ENCODE measurements at regions not wholly inside any gene's neighbourhood (a gene's known extent, or its start where the extent isn't known, plus 50 kb on each side); places are given as distances from the start of the nearest gene placed in this dataset.

DNA sequence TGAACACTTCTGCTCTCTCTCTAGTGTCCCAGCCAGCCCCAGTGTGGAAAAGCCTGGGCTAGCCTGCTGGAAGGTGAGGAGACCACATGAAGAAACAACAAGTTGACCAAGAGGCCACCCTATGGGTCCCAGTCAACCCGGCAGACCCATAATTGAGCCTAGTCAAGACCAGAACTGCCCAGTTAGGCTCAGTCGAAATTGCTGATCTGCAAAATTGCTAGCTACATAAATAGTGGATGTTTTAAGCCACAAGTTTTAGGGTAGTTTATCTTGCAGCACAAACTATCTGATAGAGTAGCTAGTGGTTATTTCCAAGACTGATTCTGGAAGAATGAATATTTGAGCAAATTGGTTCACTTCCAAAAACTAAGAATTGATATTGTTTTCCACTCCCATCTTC, 82.3 kb upstream of the CCDC112 start:
- Histone ChIP-seq H3K4me1 (peaks cover 0 to 10% (median 8%) of the 10 kb centered on the region in 4 donors), H3K27ac (no peak overlapping the region), H3K27me3 (no peaks in the 10 kb centered on the region), H3K4me3 (no peak overlapping the region), H3K36me3 (no peaks in the 10 kb centered on the region), H3K9me3 (no peaks in the 10 kb centered on the region)
- WGBS, 2 donors, result 76 to 83% methylated on average over 2 of the region's 2 CpGs
- TF ChIP-seq, protein P1, sequence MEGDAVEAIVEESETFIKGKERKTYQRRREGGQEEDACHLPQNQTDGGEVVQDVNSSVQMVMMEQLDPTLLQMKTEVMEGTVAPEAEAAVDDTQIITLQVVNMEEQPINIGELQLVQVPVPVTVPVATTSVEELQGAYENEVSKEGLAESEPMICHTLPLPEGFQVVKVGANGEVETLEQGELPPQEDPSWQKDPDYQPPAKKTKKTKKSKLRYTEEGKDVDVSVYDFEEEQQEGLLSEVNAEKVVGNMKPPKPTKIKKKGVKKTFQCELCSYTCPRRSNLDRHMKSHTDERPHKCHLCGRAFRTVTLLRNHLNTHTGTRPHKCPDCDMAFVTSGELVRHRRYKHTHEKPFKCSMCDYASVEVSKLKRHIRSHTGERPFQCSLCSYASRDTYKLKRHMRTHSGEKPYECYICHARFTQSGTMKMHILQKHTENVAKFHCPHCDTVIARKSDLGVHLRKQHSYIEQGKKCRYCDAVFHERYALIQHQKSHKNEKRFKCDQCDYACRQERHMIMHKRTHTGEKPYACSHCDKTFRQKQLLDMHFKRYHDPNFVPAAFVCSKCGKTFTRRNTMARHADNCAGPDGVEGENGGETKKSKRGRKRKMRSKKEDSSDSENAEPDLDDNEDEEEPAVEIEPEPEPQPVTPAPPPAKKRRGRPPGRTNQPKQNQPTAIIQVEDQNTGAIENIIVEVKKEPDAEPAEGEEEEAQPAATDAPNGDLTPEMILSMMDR (IDR thresholded peaks at IDR 0.05), result no peak
- TF ChIP-seq POLR2A (IDR thresholded peaks at IDR 0.05) (no peak), EP300 (IDR thresholded peaks at IDR 0.05) (no peak)
- no peak for DNase-seq (ENCODE audit: low spot score in 2 of 2)

DNA sequence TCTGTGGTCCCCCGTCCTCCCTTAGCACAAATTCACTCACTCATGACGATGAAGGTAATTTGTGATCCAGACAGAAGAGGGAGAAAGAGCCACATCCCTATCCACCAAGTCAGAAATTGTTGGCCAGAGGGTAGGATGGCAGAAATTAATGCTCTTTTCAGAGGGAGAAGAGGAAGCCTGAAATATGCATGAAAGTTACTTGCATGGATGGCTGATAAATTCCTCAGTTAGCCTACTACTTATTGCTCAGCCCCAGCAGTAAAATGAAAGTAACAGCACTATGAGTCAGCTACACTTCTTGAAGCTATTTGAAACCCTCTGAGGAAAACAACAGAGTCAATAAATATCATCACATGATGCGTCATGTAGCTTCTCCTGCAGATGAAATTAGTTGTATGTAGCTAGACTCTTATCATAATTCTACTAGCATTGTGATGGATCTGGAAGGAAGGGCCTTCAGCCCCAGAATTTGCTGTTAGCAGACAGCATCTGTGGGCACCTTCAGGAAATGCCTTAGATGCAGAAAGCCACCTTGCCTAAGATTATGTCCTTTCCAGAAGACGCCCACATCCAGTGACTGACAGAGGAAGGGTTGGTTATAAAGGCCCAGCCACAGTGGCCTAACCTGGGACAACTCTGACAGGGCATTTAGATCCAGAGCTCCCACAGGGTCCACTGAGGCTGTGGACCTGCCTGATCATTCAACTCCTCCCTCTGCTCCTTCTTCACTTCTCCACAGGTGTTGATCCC, 81.2 kb upstream of the CCDC112 start:
- peak overlapping the region in 2 of 4 donors; percentile 54 to 86 for H3K27ac ChIP-seq
- DNase-seq (ENCODE audit: low spot score in 2 of 2), result no peak

DNA sequence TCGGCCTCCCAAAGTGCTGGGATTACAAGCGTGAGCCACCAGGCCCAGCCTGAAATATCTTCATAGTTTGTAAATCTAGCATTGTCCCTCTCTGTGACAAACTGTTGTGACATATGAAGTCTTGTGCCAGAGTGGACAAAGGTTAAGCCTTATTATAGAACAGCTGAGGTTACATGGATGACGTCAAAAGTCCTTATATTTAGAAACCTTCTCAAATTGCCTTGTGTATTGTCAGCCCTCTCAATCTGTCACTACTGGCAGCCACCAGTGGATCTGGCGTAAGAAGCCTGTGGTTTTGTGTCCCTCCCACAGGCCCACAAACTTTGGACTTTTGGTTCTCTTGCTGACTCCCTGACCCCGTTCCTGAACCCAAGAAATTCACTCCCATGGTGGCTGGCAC, 79.4 kb upstream of the CCDC112 start:
- WGBS, 2 donors, result 63 to 72% methylated on average over 5 of the region's 5 CpGs
- peak in 1 of 2 donors; percentile 31 for TF ChIP-seq EP300 (IDR thresholded peaks at IDR 0.05)
- no peak for TF ChIP-seq POLR2A (IDR thresholded peaks at IDR 0.05)

More for the DNA sequence above, 81.2 kb upstream of the CCDC112 start:
- Histone ChIP-seq H3K4me3 (peak overlapping the region in 1 of 4 donors; percentile 16), H3K36me3 (no peaks in the 10 kb centered on the region), H3K9me3 (no peaks in the 10 kb centered on the region), H3K4me1 (peaks cover 0 to 12% (median 8%) of the 10 kb centered on the region in 4 donors), H3K27me3 (no peaks in the 10 kb centered on the region)
- TF ChIP-seq EP300 (IDR thresholded peaks at IDR 0.05) (peak in 1 of 2 donors; percentile 29), POLR2A (IDR thresholded peaks at IDR 0.05) (no peak)
- TF ChIP-seq, protein P1 (IDR thresholded peaks at IDR 0.05), result peak in 2 of 5 experiments; percentile 38 to 50
- 54 to 56% methylated on average over 4 of the region's 4 CpGs for WGBS, 2 donors

DNA sequence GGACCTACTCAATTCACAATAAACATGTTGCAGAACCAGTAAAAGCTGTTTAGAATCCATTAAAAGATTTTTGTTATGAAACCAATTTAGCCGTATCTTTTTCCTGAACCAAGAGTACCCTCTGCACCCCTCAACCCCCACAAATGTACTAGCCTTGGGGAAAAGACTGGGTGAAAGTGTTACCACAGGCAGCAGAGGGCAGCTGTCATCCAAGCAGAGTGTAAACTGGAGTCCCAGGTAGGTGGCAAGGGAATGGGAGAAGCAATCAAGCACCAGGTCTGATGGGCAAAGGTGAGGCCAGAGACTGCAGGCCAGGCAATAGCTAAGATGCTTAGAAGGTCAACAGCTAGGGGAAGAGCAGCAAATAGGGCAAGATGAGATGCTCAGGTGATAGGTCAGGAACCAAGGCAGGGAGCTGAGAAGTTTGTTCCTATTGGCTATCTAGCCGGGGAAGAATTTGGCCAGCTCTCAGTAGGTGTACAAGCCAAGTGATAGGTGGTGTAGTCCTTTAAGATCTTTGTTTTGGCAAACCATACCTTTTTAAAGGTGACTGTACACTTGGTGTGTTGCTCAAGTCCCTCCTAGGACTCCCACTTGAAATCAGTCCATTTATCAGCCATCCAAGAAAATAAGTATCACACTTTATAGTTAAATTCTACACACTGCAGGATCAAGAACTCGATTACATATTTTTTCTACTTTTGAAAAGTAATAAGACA, 77.8 kb upstream of the CCDC112 start:
- DNase-seq (ENCODE audit: low spot score in 2 of 2), result no peak
- Histone ChIP-seq H3K9me3 (no peaks in the 10 kb centered on the region), H3K4me1 (peaks cover 0 to 17% (median 8%) of the 10 kb centered on the region in 4 donors), H3K27ac (peak overlapping the region in 1 of 4 donors; percentile 32), H3K27me3 (no peaks in the 10 kb centered on the region), H3K36me3 (no peaks in the 10 kb centered on the region), H3K4me3 (no peak overlapping the region)
- WGBS, 2 donors, result 83% methylated on average over 3 of the region's 3 CpGs
- no peak for TF ChIP-seq EP300 (IDR thresholded peaks at IDR 0.05)
- TF ChIP-seq, protein P1 (IDR thresholded peaks at IDR 0.05), result no peak

More for the DNA sequence above, 79.4 kb upstream of the CCDC112 start:
- peak overlapping the region in 1 of 4 donors; percentile 51 for H3K27ac ChIP-seq
- no peaks in the 10 kb centered on the region for H3K27me3 ChIP-seq
- peaks cover 0 to 17% (median 8%) of the 10 kb centered on the region in 4 donors for H3K4me1 ChIP-seq
- no peak for DNase-seq (ENCODE audit: low spot score in 2 of 2)
- H3K36me3 ChIP-seq, result no peaks in the 10 kb centered on the region
- no peak overlapping the region for H3K4me3 ChIP-seq
- no peaks in the 10 kb centered on the region for H3K9me3 ChIP-seq

DNA sequence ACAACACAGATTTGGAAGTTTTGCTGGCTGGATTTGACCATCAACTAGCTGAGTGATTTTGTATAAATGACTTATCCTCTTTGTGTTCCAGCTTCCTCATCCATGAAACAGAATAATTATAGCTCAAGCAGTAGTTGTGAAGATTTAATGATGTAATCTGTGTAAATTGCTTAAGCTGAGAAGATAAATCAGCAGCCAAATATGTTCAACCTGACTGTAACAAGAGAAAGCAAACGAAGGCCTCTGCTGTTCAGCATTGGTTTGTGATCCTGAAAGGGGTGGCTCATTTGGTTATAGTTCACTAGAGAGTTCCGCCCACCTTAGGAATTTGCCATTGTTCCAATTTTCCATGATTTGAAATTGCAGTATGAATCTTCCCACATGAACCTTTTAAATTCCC, 75.7 kb upstream of the CCDC112 start:
- TF ChIP-seq, protein P1 (IDR thresholded peaks at IDR 0.05), result no peak
- TF ChIP-seq POLR2A (IDR thresholded peaks at IDR 0.05) (no peak), EP300 (IDR thresholded peaks at IDR 0.05) (no peak)
- H3K27me3 ChIP-seq, result no peaks in the 10 kb centered on the region

More for the DNA sequence above, 75.7 kb upstream of the CCDC112 start:
- Histone ChIP-seq H3K9me3 (no peaks in the 10 kb centered on the region), H3K27ac (peak overlapping the region in 1 of 4 donors; percentile 73), H3K4me1 (peaks cover 0 to 10% (median 1%) of the 10 kb centered on the region in 4 donors), H3K36me3 (no peaks in the 10 kb centered on the region), H3K4me3 (no peak overlapping the region)
- 47 to 59% methylated on average over 2 of the region's 2 CpGs for WGBS, 2 donors
- peak in 1 of 2 donors; percentile 24 for DNase-seq (ENCODE audit: low spot score in 2 of 2)
